ENCODE measurements at regions not wholly inside any gene's neighbourhood (a gene's known extent, or its start where the extent isn't known, plus 50 kb on each side); places are given as distances from the start of the nearest gene placed in this dataset.

GRCh38 chr13:43984292-43984691 is 104.6 kb downstream of the LACC1 start:
- DNase-seq (ENCODE audit: low read depth): no peak

- DNase-seq (ENCODE audit: low read depth): no peak
Measured at GRCh38 chr13:43985422-43986072, 105.8 kb downstream of the LACC1 start.

GRCh38 chr13:43986421-43986981 is 106.8 kb downstream of the LACC1 start:
- DNase-seq (ENCODE audit: low read depth): no peak

GRCh38 chr13:43988302-43988701 is 108.6 kb downstream of the LACC1 start:
- no peak for DNase-seq (ENCODE audit: low read depth)

GRCh38 chr13:43990021-43990420 is 110.3 kb downstream of the LACC1 start:
- DNase-seq (ENCODE audit: low read depth): no peak

GRCh38 chr13:43990829-43991228 is 111.1 kb downstream of the LACC1 start:
- no peak for DNase-seq (ENCODE audit: low read depth)

GRCh38 chr13:43991773-43992201 is 112.1 kb downstream of the LACC1 start:
- no peak for DNase-seq (ENCODE audit: low read depth)

DNA sequence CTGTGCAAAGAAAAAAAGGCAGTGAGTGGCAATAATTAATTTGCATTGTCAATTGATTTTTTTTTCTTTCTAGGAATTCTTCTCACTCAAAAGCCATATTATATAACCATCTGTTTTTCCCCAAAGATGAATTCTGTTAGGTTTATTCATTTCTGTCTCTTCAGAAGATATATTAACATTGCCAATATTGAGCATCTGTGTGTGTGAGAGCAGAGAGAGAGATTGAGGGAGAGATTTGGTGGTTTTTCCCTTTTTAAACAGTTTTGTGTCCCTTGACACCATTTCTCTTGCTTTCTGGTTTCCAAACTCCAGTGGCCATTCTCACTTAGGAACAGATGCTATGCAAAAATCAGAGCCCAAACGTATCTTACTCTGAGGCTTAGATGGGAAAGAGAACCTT is 112.5 kb downstream of the LACC1 start:
- DNase-seq (ENCODE audit: low read depth): no peak

GRCh38 chr13:43994999-43995859 is 115.5 kb downstream of the LACC1 start:
- no peak for DNase-seq (ENCODE audit: low read depth)

DNA sequence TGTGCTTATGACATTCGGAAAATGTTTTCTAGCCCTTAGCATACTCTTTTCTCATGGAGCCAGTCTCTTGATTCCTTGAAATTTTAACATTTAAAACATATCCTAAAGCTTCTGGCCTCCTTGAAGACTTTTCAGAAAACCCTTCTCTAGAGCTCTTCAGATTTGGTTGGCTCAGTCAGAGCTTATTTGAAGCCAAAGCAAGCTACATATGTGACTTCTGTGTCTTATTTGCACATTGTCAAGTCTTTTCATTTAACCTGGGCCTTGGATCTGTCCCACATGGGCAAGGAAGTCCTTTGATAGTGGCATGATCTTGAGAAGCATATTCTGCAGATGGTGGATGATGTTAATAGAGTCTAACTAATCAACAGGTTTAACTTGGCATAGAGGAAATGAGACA is 116.5 kb downstream of the LACC1 start:
- no peak for DNase-seq (ENCODE audit: low read depth)

DNA sequence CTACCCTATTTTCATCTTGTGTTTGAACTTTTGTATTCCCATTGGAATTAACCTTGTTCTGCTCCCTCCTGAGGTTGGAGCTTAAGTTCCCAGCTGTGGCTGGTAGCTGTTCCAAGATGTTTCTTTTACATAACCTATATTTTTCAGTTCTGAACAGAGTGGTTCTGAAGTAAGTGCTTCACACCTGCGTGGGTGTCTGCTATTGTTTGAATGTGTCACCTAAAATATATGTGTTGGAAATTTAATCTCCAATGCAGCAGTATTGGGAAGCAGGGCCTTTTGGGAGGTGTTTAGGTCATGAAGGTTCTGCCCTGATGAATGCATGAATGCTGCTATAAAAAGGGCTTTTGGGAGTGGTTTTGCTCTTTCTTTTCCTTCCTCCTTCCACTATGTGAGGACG is 123.8 kb downstream of the LACC1 start:
- no peak for DNase-seq (ENCODE audit: low read depth)

- DNase-seq (ENCODE audit: low read depth): no peak
Measured at GRCh38 chr13:44004878-44005277, 125.2 kb downstream of the LACC1 start.

- DNase-seq (ENCODE audit: low read depth): no peak
Measured at GRCh38 chr13:44007451-44007850, 127.7 kb downstream of the LACC1 start.

- DNase-seq (ENCODE audit: low read depth): no peak
Measured at GRCh38 chr13:44011036-44011435, 131.3 kb downstream of the LACC1 start.

GRCh38 chr13:44012910-44013757 is 133.4 kb downstream of the LACC1 start:
- DNase-seq (ENCODE audit: low read depth): no peak

- no peak for DNase-seq (ENCODE audit: low read depth)
Measured at GRCh38 chr13:44013758-44014291, 134.1 kb downstream of the LACC1 start.

GRCh38 chr13:44014501-44014900 is 134.8 kb downstream of the LACC1 start:
- no peak for DNase-seq (ENCODE audit: low read depth)

- DNase-seq (ENCODE audit: low read depth): no peak
Measured at GRCh38 chr13:44015118-44015517, 135.4 kb downstream of the LACC1 start.

GRCh38 chr13:44015811-44016210 is 136.1 kb downstream of the LACC1 start:
- no peak for DNase-seq (ENCODE audit: low read depth)

DNA sequence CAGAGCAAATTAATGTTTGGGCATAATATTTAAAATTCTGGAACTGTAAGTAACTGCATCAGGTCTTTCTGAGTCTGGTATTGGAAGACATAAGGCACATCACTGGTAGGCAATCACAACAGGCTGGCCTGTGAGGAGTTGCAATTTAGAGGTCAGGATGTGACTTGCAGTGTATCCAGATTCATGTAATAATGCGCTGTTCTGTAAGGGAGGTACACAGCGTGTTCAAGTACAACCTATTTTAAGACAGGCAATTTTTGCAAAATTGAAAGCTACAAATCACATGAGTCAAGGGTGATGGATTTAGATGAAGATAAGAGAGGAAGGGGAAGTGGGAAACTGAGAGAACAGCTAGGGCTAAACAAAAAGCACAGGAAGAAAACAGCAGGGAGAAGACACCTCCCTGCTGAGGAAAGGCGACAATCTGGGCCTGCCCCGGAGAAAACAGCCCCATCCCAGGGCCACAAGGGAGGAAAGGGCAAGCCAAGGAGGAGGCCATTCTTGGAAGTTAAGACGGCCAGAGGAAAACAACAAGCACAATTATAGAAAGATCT is 138.1 kb downstream of the LACC1 start:
- DNase-seq (ENCODE audit: low read depth): no peak

- no peak for DNase-seq (ENCODE audit: low read depth)
Measured at GRCh38 chr13:44019651-44020050, 139.9 kb downstream of the LACC1 start.

- no peak for DNase-seq (ENCODE audit: low read depth)
Measured at GRCh38 chr13:44021422-44021821, 141.7 kb downstream of the LACC1 start.
